H1 (cell line): ENCODE measurements at regions not wholly inside any gene's neighbourhood (a gene's known extent, or its start where the extent isn't known, plus 50 kb on each side); places are given as distances from the start of the nearest gene placed in this dataset.

ENCODE experiments used
- CTCF ChIA-PET: fragments of 300-600 bp; sonication (Branson Sonifier 250); formaldehyde crosslinking; loops from one replicate; lab custom pipeline; 2021; ENCODE audit not compliant: partially characterized antibody; lab: Charles Lee
- POLR2A ChIA-PET: fragments of 300-600 bp; sonication (Branson Sonifier 250); formaldehyde crosslinking; loops from one replicate; lab custom pipeline; 2021; ENCODE audit warnings: inconsistent platforms; ENCODE audit not compliant: partially characterized antibody; lab: Charles Lee
- DNase-seq, 2 experiments: peaks; one replicate each; pipeline versions ENCODE4 v3.0.0 to v3.0.0-alpha.2; 2010 to 2022; ENCODE audit warnings: low spot score in 2 of 2, low read depth in 1 of 2, mixed read lengths in 1 of 2
- FAIRE-seq: peaks from 2 replicates; lab custom pipeline; 2011; peaks lifted over from hg19 to GRCh38; lab: Jason Lieb, UNC
- H2AFZ ChIP-seq: 2 replicates; pipeline ENCODE4 v1.8.1; 2012; ENCODE audit warnings: low read length, inconsistent platforms
- H2AK5ac ChIP-seq: 2 replicates; pipeline ENCODE4 v1.6.1; 2013; ENCODE audit warnings: low read depth, low read length
- H2BK120ac ChIP-seq: replicated peaks from 2 replicates; pipeline ENCODE3; 2013; ENCODE audit warnings: low read depth, low read length, inconsistent platforms
- H2BK12ac ChIP-seq: 2 replicates; pipeline ENCODE4 v1.6.1; 2013; ENCODE audit warnings: low read depth, low read length
- H2BK15ac ChIP-seq: 2 replicates; pipeline ENCODE4 v1.6.1; 2013; ENCODE audit warnings: low read length
- H2BK20ac ChIP-seq: 2 replicates; pipeline ENCODE4 v1.6.1; 2013; ENCODE audit warnings: low read length
- H2BK5ac ChIP-seq: 2 replicates; pipeline ENCODE4 v1.6.1; 2013; ENCODE audit warnings: low read depth, low read length
- H3K14ac ChIP-seq: 2 replicates; pipeline ENCODE4 v1.6.1; 2013; ENCODE audit warnings: inconsistent platforms; ENCODE audit not compliant: insufficient read length
- H3K18ac ChIP-seq: 2 replicates; pipeline ENCODE4 v1.6.1; 2013; ENCODE audit warnings: low read length; ENCODE audit errors: extremely low read depth
- H3K23ac ChIP-seq: 2 replicates; pipeline ENCODE4 v1.6.1; 2013; ENCODE audit warnings: inconsistent platforms; ENCODE audit not compliant: insufficient read length
- H3K23me2 ChIP-seq: 2 replicates; pipeline ENCODE4 v1.6.1; 2013; ENCODE audit warnings: low read depth, low read length
- H3K27ac ChIP-seq: 2 replicates; pipeline ENCODE4 v1.6.1; 2011; ENCODE audit warnings: low read depth, low read length, inconsistent platforms
- H3K27me3 ChIP-seq, 4 experiments: replicated peaks in 1 of 4; 1 replicate in 1 of 4; 2 replicates in 3 of 4; pipeline versions ENCODE4 v1.6.1 to v1.8.1; 2011 to 2013; ENCODE audit warnings: low read length in 3 of 4, mild to moderate bottlenecking in 3 of 4, inconsistent platforms in 2 of 4, mixed read lengths in 2 of 4, moderate library complexity in 1 of 4; ENCODE audit not compliant: control insufficient read depth in 3 of 4, insufficient read depth in 3 of 4; ENCODE audit errors: extremely low read depth in 1 of 4
- H3K36me3 ChIP-seq, 4 experiments: 2 replicates each; pipeline versions ENCODE4 v1.6.1 to v1.8.1; 2011 to 2013; ENCODE audit warnings: mild to moderate bottlenecking in 4 of 4, low read length in 3 of 4, moderate library complexity in 2 of 4, control low read depth in 1 of 4, inconsistent platforms in 1 of 4; ENCODE audit not compliant: insufficient read depth in 4 of 4, control insufficient read depth in 2 of 4
- H3K4ac ChIP-seq: replicated peaks from 2 replicates; pipeline ENCODE3; 2013; ENCODE audit warnings: low read length, low read depth, mixed read lengths, inconsistent platforms; ENCODE audit not compliant: insufficient read length
- H3K4me1 ChIP-seq, 4 experiments: replicated peaks in 1 of 4; 1 replicate in 1 of 4; 2 replicates in 3 of 4; pipeline versions ENCODE4 v1.6.1 to v1.8.1; 2011 to 2013; ENCODE audit warnings: low read length in 3 of 4, inconsistent platforms in 2 of 4, mixed read lengths in 1 of 4; ENCODE audit not compliant: insufficient read depth in 4 of 4, control insufficient read depth in 3 of 4
- H3K4me2 ChIP-seq, 2 experiments: 2 replicates each; pipeline versions ENCODE4 v1.6.1 to v1.8.1; 2011 to 2013; ENCODE audit warnings: low read depth in 2 of 2, low read length in 2 of 2, control low read depth in 1 of 2, inconsistent platforms in 1 of 2, mild to moderate bottlenecking in 1 of 2; ENCODE audit not compliant: insufficient read depth in 1 of 2
- H3K4me3 ChIP-seq, 4 experiments: fragments of 200-600, 300-600 bp in 1 of 4; sonication (generic), shearing (Covaris generic), sonication (Bioruptor Twin) in 1 of 4; 2 replicates each; pipeline versions ENCODE4 v1.5.1 to v1.8.1; 2011 to 2016; ENCODE audit warnings: low read length in 4 of 4, low read depth in 3 of 4, control low read depth in 2 of 4, inconsistent platforms in 2 of 4, mild to moderate bottlenecking in 2 of 4, mixed read lengths in 1 of 4, moderate library complexity in 1 of 4; ENCODE audit not compliant: insufficient read depth in 2 of 4; ENCODE audit errors: extremely low read depth in 1 of 4
- H3K56ac ChIP-seq: replicated peaks from 2 replicates; pipeline ENCODE3; 2013; ENCODE audit warnings: low read depth, mild to moderate bottlenecking, mixed read lengths, low read length, inconsistent platforms; ENCODE audit not compliant: insufficient read length
- H3K79me1 ChIP-seq: 2 replicates; pipeline ENCODE4 v1.6.1; 2013; ENCODE audit warnings: low read depth, low read length, control low read depth
- H3K79me2 ChIP-seq, 2 experiments: 2 replicates each; pipeline versions ENCODE4 v1.6.1 to v1.8.1; 2012 to 2013; ENCODE audit warnings: low read length in 2 of 2, mild to moderate bottlenecking in 2 of 2, inconsistent platforms in 1 of 2; ENCODE audit not compliant: insufficient read depth in 2 of 2, control insufficient read depth in 1 of 2
- H3K9ac ChIP-seq, 4 experiments: replicated peaks in 1 of 4; 1 replicate in 1 of 4; 2 replicates in 3 of 4; pipeline versions ENCODE4 v1.6.1 to v1.8.1; 2011 to 2013; ENCODE audit warnings: low read depth in 3 of 4, low read length in 3 of 4, control low read depth in 2 of 4, mild to moderate bottlenecking in 2 of 4, moderate library complexity in 2 of 4, inconsistent platforms in 1 of 4; ENCODE audit errors: extremely low read depth in 1 of 4
- H3K9me3 ChIP-seq, 2 experiments: 2 replicates each; pipeline versions ENCODE4 v1.6.1 to v1.8.1; 2012 to 2013; ENCODE audit warnings: mild to moderate bottlenecking in 2 of 2, moderate library complexity in 2 of 2, control low read depth in 1 of 2, inconsistent platforms in 1 of 2, low read depth in 1 of 2, low read length in 1 of 2, mixed read lengths in 1 of 2; ENCODE audit not compliant: insufficient read depth in 2 of 2
- H4K20me1 ChIP-seq, 2 experiments: replicated peaks in 1 of 2; 2 replicates each; pipeline versions ENCODE3 to v1.8.1; 2011 to 2013; ENCODE audit warnings: inconsistent platforms in 2 of 2, low read length in 2 of 2, mild to moderate bottlenecking in 1 of 2; ENCODE audit not compliant: insufficient read depth in 2 of 2, control insufficient read depth in 1 of 2
- H4K5ac ChIP-seq: 2 replicates; pipeline ENCODE4 v1.6.1; 2013; ENCODE audit warnings: low read length, low read depth, mixed read lengths, inconsistent platforms; ENCODE audit not compliant: insufficient read length
- H4K8ac ChIP-seq: 2 replicates; pipeline ENCODE4 v1.8.0; 2013; ENCODE audit warnings: mild to moderate bottlenecking, moderate library complexity, low read length, inconsistent platforms; ENCODE audit not compliant: insufficient read depth; ENCODE audit errors: extremely low read depth
- H4K91ac ChIP-seq: replicated peaks from 2 replicates; pipeline ENCODE3; 2013; ENCODE audit warnings: low read length, mixed read lengths, inconsistent platforms; ENCODE audit not compliant: insufficient read length
- ATF2 ChIP-seq: IDR thresholded peaks from 2 replicates; pipeline ENCODE4 v1.6.1; 2012; ENCODE audit warnings: low read length, inconsistent platforms
- CREB1 ChIP-seq: IDR thresholded peaks from 2 replicates; pipeline ENCODE4 v1.6.1; 2012; ENCODE audit warnings: inconsistent platforms
- JUND ChIP-seq: IDR thresholded peaks from 2 replicates; pipeline ENCODE4 v1.6.1; 2011; ENCODE audit warnings: mild to moderate bottlenecking, improper control_type of control experiment, low read length
- NRF1 ChIP-seq: IDR thresholded peaks from 2 replicates; pipeline ENCODE4 v1.6.1; 2011; ENCODE audit warnings: mild to moderate bottlenecking, low read depth, low read length, improper control_type of control experiment
- RAD21 ChIP-seq, 2 experiments: IDR thresholded peaks in 1 of 2; conservative IDR thresholded peaks in 1 of 2; 2 replicates each; pipeline ENCODE4 v1.6.1; 2011; ENCODE audit warnings: low read depth in 2 of 2, low read length in 2 of 2, improper control_type of control experiment in 1 of 2, inconsistent platforms in 1 of 2, mild to moderate bottlenecking in 1 of 2, moderate library complexity in 1 of 2
- RNF2 ChIP-seq: fragments of 200-900, 300-1000 bp; sonication (generic); IDR thresholded peaks from 2 replicates; pipeline ENCODE4 v1.7.1; 2016; ENCODE audit warnings: borderline replicate concordance, low read depth, mild to moderate bottlenecking, antibody characterized with exemption, low read length; ENCODE audit not compliant: poor library complexity, severe bottlenecking; ENCODE audit errors: missing control alignments
- SIX5 ChIP-seq: IDR thresholded peaks from 2 replicates; pipeline ENCODE4 v1.6.1; 2011; ENCODE audit warnings: mild to moderate bottlenecking, low read depth, low read length
- SRF ChIP-seq: IDR thresholded peaks from 2 replicates; pipeline ENCODE4 v1.6.1; 2011; ENCODE audit warnings: mild to moderate bottlenecking, low read depth, low read length, moderate library complexity
- TAF1 ChIP-seq: IDR thresholded peaks from 2 replicates; pipeline ENCODE4 v1.6.1; 2011; ENCODE audit warnings: mild to moderate bottlenecking, low read depth, low read length
- USF2 ChIP-seq: IDR thresholded peaks from 2 replicates; pipeline ENCODE4 v1.6.1; 2011; ENCODE audit warnings: low read length, improper control_type of control experiment
- WGBS, 2 experiments: shearing (Covaris generic) in 1 of 2; methylation state at CpG; one replicate each; pipeline versions ENCODE4 v1.1.6 to v1.1.7; 2013 to 2015; ENCODE audit warnings: low lambda C conversion rate in 2 of 2, mixed read lengths in 2 of 2, inconsistent platforms in 1 of 2, low coverage in 1 of 2, missing lambda C conversion rate in 1 of 2; ENCODE audit not compliant: insufficient replicate concordance in 2 of 2, insufficient coverage in 1 of 2, insufficient read length in 1 of 2; ENCODE audit errors: extremely low coverage in 1 of 2, missing lambda C conversion rate in 1 of 2; 5-methylcytosine and 5-hydroxymethylcytosine counted together

- ChIA-PET POLR2A (no interaction called here), CTCF (interaction anchor here (1.7 kb wide), 1 partner anchor 240 kb away, joined by 5 read pairs; no protein-coding TSS in a partner anchor)
- no peak overlapping the region for H2BK120ac ChIP-seq
- H2BK12ac ChIP-seq = no peak overlapping the region; the same call in 1 of the 2 replicates
- H3K23me2 ChIP-seq = no peaks in the 10 kb centered on the region; the same call in 1 of the 2 replicates
- H3K9me3 ChIP-seq = no peaks in the 10 kb centered on the region; a peak in 1 of 4 replicates
- DNase-seq (no peak), FAIRE-seq (no peak)
- H3K4ac ChIP-seq = no peak overlapping the region
- no peak overlapping the region; the same call in 1 of the 2 replicates for H2BK5ac ChIP-seq
- no peak overlapping the region for H3K23ac ChIP-seq
- no peaks in the 10 kb centered on the region for H3K27me3 ChIP-seq
- no peak overlapping the region for H3K4me2 ChIP-seq
- H3K79me2 ChIP-seq = no peaks in the 10 kb centered on the region
- no peak overlapping the region for H3K18ac ChIP-seq
- no peaks in the 10 kb centered on the region for H3K79me1 ChIP-seq
- no peak overlapping the region for H2BK20ac ChIP-seq
- H3K4me1 ChIP-seq = peaks cover 3 to 9% (median 8%) of the 10 kb centered on the region in 4 experiments; a peak in 5 of 7 replicates
- no peak overlapping the region for H4K91ac ChIP-seq
- no peak overlapping the region for H2BK15ac ChIP-seq
- H2AK5ac ChIP-seq = peak overlapping the region; percentile 87; the same call in 1 of the 2 replicates
- H3K14ac ChIP-seq = no peak overlapping the region
- no peak overlapping the region for H3K27ac ChIP-seq
- no peaks in the 10 kb centered on the region for H3K36me3 ChIP-seq
- no peak overlapping the region for H3K9ac ChIP-seq
- H3K56ac ChIP-seq = no peak overlapping the region
- no peak overlapping the region for H4K8ac ChIP-seq
- H2AFZ ChIP-seq = no peak overlapping the region
- H4K5ac ChIP-seq = no peak overlapping the region
- no peak overlapping the region for H3K4me3 ChIP-seq
- H4K20me1 ChIP-seq = no peaks in the 10 kb centered on the region
- 83% methylated on average over 20 of the region's 20 CpGs; no CpG with 5 or more reads in 1 of the 2 experiments for WGBS, 2 experiments
- TF ChIP-seq SRF = no peak
- no peak for TF ChIP-seq RAD21 (IDR thresholded peaks at IDR 0.05 in 1 of 2, conservative IDR thresholded peaks at IDR 0.05 in 1 of 2; ENCODE audit: low read depth in 2 of 2, low read length in 2 of 2)
- no peak for TF ChIP-seq USF2
- no peak for TF ChIP-seq JUND
- TF ChIP-seq NRF1 = no peak
- TF ChIP-seq ATF2 = no peak
- no peak for TF ChIP-seq RNF2
- no peak for TF ChIP-seq TAF1
- TF ChIP-seq SIX5 = no peak
- TF ChIP-seq CREB1 = no peak
Observed at GRCh38 chr18:79620576-79621165, 58.9 kb upstream of the CTDP1 start.
